T-helper 1 cell (primary cell): ENCODE measurements at regions not wholly inside any gene's neighbourhood (a gene's known extent, or its start where the extent isn't known, plus 50 kb on each side); places are given as distances from the start of the nearest gene placed in this dataset.

Source experiments
- DNase-seq, 5 donors: peaks; one replicate each; pipeline ENCODE4 v3.0.0-alpha.2; 2012 to 2020

DNA sequence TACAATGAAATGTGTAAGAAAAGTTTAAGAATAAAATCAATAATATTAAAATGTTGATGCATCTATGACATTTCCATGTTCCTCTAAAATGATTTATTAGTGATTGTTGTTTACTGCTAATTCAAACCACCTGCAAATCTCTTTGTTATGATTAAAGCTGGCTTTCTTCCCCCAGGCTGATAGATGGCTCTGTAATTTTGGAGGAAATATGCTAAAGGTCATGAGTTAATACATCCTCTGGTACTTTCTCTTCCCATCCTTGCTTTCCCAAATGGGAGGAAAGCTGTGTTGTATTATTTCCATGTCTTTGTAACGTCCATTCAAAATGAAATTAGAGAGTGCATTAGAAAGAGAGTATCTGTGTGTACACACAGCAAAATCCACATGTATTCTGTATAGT is 139.5 kb upstream of the TMCO5A start:
- DNase-seq = no peak

- DNase-seq = no peak
These were observed 132.9 kb upstream of the TMCO5A start for GRCh38 chr15:37801529-37801928.

- no peak for DNase-seq
These were observed 127.6 kb upstream of the TMCO5A start for GRCh38 chr15:37806808-37807207.

DNA sequence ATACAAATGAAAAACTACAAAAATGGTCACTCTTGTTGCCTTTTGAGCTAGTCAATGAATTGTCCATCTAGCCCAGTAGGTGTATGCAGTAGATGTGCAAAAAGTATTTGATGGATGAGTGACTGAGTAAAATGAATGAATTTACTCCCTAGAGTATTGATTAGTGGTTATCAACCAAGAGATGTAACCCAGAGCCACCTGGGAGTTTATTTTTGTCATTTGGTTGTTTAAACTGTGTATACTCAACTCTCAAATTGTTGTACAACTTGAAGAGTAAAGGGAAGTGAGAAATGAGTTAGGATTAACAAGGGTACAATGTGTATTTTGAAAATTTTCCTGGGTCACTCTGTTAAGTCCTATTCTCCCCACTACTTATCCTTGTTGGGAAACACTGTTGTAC is 124.1 kb upstream of the TMCO5A start:
- DNase-seq = no peak

GRCh38 chr15:37813306-37813705 is 121.1 kb upstream of the TMCO5A start:
- DNase-seq = no peak

DNA sequence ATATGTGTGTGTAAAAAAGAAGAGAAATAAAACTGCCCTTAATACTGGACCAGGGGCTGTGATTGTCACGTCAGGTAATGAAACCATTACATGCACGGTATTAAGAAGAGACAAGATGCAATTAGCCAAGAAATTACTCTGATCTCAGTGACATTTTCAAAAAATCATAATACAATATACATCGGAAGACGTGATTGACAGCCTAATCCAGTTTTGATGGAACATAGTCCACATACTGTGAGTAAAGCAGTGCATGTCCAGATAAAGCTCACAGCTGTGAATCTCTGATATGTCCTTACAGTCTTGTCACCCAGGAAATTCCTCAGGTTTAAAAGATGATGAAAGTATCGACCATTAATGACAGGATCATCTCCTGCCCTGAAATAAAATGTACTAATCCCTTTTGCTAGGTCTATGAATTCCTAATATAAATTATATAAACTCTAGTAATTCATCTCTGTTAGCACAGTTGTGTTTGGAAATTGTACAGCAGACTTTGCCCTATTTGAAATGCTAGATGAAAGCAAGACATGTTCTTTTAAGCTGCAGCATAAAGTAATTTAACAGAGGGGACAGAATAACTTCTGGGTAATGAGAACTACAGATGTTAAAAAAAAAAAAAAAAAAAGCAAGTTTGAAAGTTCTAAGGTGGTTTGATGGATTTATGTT is 119.5 kb upstream of the TMCO5A start:
- DNase-seq = no peak

DNA sequence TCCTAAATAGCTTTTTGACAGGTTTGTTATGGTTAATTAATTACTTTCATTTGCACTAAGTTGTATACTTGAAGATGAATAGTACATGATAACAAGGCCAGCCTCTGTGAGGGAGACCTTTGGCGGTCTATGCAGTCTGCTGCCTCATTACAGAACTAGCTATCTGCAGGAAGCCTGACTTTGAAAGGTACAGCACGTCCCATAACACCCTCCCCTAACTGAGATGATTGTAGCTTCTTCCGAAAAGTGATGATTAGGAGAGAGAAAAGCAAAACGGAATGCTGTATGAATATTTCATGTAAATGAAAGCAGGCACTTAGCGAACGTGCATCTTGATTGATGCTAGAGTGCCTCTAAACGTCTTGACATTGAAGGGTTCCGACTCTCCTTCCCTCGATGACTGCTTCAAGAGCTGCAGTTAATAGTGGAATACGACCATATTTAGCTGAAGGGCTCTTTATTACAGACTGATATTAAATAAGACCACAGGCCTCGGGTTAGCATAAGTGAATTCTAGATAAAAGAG is 116.2 kb upstream of the TMCO5A start:
- DNase-seq = no peak

DNA sequence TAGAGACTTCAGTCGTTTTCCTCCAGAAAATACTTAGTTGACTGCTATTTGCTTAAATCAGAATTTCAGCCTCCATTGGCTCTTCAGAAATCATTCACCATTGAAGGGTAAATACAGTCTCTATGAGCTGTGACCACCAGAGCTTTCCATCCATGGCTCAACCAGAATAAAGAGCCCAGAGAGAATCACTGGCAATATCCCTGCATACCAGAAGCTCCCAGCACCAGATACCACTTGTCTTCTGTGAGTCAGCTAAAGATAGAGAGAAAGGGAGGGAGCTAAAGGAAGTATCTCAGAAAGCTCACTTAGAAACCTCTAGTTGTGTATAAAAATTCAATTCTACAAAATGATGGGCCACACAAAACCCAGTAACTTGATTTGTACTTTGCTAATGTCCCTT is 115.2 kb upstream of the TMCO5A start:
- no peak for DNase-seq

DNA sequence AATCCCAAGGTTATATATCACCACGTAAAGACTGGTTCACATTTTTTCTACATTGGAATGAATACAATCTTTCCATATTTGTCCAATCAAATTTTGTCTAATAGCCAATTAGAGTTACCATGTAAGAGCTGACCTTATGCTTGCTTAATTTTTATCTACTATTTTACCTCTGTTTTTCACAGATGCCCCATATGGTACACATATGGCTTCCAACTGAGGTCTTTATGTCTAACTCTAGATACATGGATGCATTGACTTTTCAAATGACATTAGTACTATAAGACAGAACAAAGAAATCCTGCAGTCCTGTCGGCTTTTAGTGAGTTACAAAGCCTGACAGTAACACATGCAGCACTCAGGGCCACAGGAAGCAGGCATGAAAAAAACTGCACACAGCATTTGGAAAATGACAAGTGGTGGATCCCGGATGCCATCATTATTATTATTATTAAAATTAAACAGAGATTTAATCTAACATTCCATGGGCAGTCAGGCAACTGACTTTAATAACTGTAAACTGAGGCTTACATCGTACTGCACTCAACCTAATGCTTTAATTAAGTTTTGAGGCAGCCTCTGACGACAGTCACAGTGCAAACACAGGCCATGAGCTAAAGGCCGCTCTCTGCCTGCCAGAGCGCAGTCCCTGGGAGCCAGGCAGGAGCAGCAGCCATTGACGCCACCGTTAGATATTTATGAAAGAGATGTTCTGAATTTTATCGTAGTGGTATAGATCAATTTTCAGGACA is 113.9 kb upstream of the TMCO5A start:
- DNase-seq = no peak

DNA sequence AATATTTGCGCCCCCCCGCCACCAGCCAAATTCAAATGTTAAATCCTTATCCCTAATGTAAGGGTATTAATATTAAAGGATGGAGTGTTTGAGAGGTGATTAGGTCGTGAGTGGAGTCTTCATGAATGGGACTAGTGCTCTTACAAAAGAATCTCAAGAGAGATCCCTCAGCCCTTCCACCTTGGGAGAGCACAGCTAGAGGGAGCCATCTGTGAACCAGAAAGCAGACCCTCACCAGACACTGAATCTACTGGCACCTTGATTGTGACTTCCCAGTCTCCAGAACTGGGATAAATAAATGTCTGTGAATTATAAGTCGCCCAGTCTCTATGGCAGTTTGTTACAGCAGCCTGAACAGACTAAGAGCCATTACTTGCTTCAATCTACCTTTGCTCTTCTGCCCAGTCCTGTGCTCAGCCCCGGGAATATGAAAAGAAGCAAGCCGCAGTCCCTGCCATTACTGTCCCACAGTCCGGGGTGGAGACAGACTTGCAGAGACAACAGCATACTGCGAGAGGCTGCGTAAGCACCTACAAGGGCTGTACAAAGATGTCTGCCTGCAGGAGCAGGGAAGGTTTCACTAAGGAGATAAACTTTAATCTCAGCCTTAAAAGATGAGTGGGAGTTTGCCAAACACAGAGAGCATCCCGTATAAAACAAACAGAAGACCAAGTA is 110.7 kb upstream of the TMCO5A start:
- DNase-seq = no peak

- no peak for DNase-seq
These were observed 109.6 kb upstream of the TMCO5A start for GRCh38 chr15:37824717-37825382.

GRCh38 chr15:37837276-37837675 is 97.2 kb upstream of the TMCO5A start:
- DNase-seq = no peak

GRCh38 chr15:37847776-37848175 is 86.7 kb upstream of the TMCO5A start:
- DNase-seq = no peak

DNA sequence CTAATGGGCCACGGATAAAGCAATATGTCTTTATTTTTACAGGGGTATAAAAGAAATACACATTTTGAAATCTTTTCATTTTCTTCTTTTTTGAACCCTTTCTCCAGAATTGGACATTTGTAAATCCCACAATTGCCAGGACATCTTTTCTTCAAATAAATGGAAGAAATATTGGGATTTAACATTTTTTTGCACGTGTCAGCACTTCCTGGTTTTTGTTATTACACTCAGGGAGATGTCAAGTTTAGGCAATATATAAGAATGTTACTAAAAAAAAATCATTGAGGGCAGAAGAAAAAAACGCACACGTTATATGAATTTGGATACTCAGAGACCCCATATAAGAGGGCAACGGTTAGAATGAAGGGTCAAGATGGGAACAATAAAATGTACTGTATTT is 78.3 kb upstream of the TMCO5A start:
- no peak for DNase-seq

- DNase-seq = no peak
These were observed 73.5 kb upstream of the TMCO5A start for GRCh38 chr15:37860896-37861295.

DNA sequence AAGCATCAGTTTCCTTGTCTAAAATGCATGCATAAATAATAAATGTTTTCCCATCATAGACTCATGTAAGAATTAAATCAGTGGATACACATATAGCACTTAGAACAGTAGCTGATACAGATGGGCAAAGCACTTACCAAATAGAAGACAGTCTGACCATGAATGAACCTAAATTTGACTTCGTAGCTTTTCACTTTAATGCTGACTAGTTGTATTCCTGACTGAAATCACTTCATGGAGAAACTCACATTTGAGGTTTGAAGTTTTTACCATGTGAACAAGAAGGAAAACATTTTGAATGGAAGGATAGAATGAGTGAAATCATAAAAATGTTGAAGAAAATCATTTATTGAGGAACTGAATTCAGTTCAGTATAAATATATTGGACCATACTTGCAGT is 68.8 kb upstream of the TMCO5A start:
- DNase-seq = no peak

- DNase-seq = no peak
These were observed 63.7 kb upstream of the TMCO5A start for GRCh38 chr15:37870711-37871110.

- DNase-seq = no peak
These were observed 61.8 kb upstream of the TMCO5A start for GRCh38 chr15:37872661-37873060.

GRCh38 chr15:37873336-37873735 is 61.1 kb upstream of the TMCO5A start:
- no peak for DNase-seq

DNA sequence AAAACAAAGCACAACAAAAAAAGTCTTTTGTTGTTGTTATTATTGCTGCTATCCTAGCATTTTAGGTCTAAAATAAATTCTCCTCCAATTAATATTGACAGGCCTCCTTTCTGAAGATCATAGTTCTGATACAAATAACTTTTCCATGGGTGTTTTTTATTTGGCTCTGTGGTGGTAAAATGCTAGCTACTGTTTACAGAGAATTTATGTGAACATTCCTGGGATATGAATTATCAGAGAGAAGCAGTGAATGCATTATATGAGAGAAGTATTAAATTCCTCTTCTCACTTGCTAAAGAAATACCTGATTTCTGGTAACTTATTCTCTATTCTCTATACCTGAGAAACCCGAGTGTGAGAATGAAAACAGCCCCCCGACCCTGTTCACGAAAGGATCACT is 57.5 kb upstream of the TMCO5A start:
- DNase-seq = no peak

GRCh38 chr15:37877851-37878741 is 56.3 kb upstream of the TMCO5A start:
- DNase-seq = no peak
